ENCODE measurements at regions not wholly inside any gene's neighbourhood (a gene's known extent, or its start where the extent isn't known, plus 50 kb on each side); places are given as distances from the start of the nearest gene placed in this dataset.

DNA sequence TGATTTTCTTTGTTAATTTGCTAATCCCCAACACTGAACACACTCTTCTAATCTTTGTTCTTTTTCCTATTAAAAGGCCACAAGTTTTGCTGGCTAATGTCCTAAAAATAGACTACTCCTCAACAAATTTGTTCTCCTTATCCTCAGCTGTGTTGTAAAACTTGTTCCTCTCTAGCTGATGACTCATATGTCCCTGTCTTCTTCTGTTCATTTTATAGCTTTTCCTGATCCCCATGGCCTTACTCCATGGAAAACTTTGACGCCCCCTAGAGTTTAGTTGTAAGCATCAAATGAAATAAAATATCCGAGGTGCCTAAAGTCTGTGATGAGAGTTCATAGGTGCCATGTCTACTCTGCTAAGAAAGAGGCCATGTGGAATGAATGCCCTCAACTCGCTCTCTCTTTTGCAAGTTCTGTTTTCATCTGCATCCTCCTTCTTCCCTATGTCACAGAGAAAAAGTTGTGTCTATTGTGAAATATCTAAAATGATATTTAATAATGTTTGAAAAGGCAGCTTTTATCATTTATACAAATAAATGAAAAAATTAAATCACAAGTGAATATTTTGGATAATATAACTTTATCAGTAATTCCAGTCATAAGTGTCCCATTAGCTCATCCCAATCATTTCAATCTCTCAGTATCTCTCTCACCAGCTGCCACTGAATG is 237.9 kb downstream of the IPO8 start:
- Histone ChIP-seq H3K27ac (peak overlapping the region; percentile 24 to 52 (median 30)), H3K4me3 (no peak overlapping the region), H3K36me3 (no peaks in the 10 kb centered on the region), H3K4me1 (no peaks in the 10 kb centered on the region), H3K27me3 (no peaks in the 10 kb centered on the region), H3K9me3 (no peaks in the 10 kb centered on the region)
- TF ChIP-seq POLR2A (IDR thresholded peaks at IDR 0.05), result no peak
- TF ChIP-seq, protein P1, sequence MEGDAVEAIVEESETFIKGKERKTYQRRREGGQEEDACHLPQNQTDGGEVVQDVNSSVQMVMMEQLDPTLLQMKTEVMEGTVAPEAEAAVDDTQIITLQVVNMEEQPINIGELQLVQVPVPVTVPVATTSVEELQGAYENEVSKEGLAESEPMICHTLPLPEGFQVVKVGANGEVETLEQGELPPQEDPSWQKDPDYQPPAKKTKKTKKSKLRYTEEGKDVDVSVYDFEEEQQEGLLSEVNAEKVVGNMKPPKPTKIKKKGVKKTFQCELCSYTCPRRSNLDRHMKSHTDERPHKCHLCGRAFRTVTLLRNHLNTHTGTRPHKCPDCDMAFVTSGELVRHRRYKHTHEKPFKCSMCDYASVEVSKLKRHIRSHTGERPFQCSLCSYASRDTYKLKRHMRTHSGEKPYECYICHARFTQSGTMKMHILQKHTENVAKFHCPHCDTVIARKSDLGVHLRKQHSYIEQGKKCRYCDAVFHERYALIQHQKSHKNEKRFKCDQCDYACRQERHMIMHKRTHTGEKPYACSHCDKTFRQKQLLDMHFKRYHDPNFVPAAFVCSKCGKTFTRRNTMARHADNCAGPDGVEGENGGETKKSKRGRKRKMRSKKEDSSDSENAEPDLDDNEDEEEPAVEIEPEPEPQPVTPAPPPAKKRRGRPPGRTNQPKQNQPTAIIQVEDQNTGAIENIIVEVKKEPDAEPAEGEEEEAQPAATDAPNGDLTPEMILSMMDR (IDR thresholded peaks at IDR 0.05 in 4 of 5, conservative IDR thresholded peaks at IDR 0.05 in 1 of 5), result peak in 1 of 5 experiments; percentile 24
- intact Hi-C loops (cut with DNase I; ENCODE audit: low total_unique reads), result no loop called here
- ATAC-seq (peak; percentile 84 to 87), DNase-seq (no peak)
- in situ Hi-C loops (cut with MboI; ENCODE audit: low sequenced_read_pairs in 4 of 4), result no loop called here

DNA sequence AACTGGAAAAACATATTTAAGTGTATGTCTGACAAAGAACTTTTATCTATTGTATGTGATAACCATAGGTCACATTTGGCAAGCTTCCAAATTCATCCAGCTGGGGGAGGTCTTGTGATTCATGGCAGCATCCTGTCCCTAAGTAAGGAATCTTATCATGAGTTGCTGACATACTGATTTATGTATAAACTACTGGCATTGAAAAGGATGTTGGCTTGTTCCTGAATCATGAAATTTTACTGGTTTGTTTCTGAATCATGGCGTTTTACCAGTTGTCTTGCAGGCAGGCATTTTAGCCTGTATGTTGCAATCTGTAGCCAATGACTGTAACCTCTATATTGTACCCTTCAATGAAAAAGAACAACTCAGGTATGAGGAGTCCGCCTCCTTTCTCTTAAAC is 244.8 kb downstream of the IPO8 start:
- Histone ChIP-seq H3K4me3 (no peak overlapping the region), H3K27ac (no peak overlapping the region), H3K4me1 (no peaks in the 10 kb centered on the region), H3K27me3 (no peaks in the 10 kb centered on the region), H3K36me3 (no peaks in the 10 kb centered on the region), H3K9me3 (peaks cover 0 to 6% (median 0%) of the 10 kb centered on the region in 3 donors)
- in situ Hi-C loops (cut with MboI; ENCODE audit: low sequenced_read_pairs in 4 of 4) (no loop called here), intact Hi-C loops (cut with DNase I; ENCODE audit: low total_unique reads) (no loop called here)
- no peak for ATAC-seq
- TF ChIP-seq, protein P1 (IDR thresholded peaks at IDR 0.05 in 4 of 5, conservative IDR thresholded peaks at IDR 0.05 in 1 of 5), result no peak
- TF ChIP-seq POLR2A (IDR thresholded peaks at IDR 0.05), result no peak
- DNase-seq, result no peak

DNA sequence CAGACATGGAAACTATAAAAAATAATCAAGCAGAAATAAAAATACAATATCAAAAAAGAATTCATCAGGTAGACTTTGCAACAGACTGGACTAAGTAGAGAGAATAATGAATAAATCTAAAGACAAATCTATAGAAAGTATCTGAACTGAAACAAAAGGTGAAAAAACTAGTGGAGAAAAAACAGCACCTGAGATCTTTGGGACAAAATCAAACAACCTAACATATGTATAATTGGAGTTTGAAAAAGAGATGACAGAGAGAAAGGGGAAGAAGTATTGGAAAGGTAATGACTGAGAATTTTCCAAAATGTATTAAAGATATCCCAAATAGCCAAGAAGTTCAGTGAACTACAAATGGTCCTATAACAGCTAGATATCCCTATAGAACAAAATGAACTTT is 245.4 kb downstream of the IPO8 start:
- Histone ChIP-seq H3K27me3 (no peaks in the 10 kb centered on the region), H3K9me3 (peaks cover 0 to 6% (median 0%) of the 10 kb centered on the region in 3 donors), H3K4me1 (no peaks in the 10 kb centered on the region), H3K4me3 (no peak overlapping the region), H3K27ac (no peak overlapping the region), H3K36me3 (no peaks in the 10 kb centered on the region)
- no peak for DNase-seq
- ATAC-seq, result no peak
- in situ Hi-C loops (cut with MboI; ENCODE audit: low sequenced_read_pairs in 4 of 4), result no loop called here
- intact Hi-C loops (cut with DNase I; ENCODE audit: low total_unique reads), result no loop called here
- no peak for TF ChIP-seq POLR2A (IDR thresholded peaks at IDR 0.05)
- TF ChIP-seq, protein P1 (IDR thresholded peaks at IDR 0.05 in 4 of 5, conservative IDR thresholded peaks at IDR 0.05 in 1 of 5), result no peak

GRCh38 chr12:30448038-30448437 is 247.6 kb downstream of the IPO8 start:
- H3K9me3 ChIP-seq, result peaks cover 0 to 6% (median 0%) of the 10 kb centered on the region in 3 donors
- no peaks in the 10 kb centered on the region for H3K4me1 ChIP-seq
- no peak overlapping the region for H3K27ac ChIP-seq
- no peaks in the 10 kb centered on the region for H3K27me3 ChIP-seq
- no peaks in the 10 kb centered on the region for H3K36me3 ChIP-seq
- DNase-seq (no peak), ATAC-seq (no peak)
- intact Hi-C loops (cut with DNase I; ENCODE audit: low total_unique reads) (no loop called here), in situ Hi-C loops (cut with MboI; ENCODE audit: low sequenced_read_pairs in 4 of 4) (no loop called here)
- no peak overlapping the region for H3K4me3 ChIP-seq
- TF ChIP-seq POLR2A (IDR thresholded peaks at IDR 0.05), result no peak
- TF ChIP-seq, protein P1 (IDR thresholded peaks at IDR 0.05 in 4 of 5, conservative IDR thresholded peaks at IDR 0.05 in 1 of 5), result no peak
